HG02798 (cell line): ENCODE measurements at regions not wholly inside any gene's neighbourhood (a gene's known extent, or its start where the extent isn't known, plus 50 kb on each side); places are given as distances from the start of the nearest gene placed in this dataset.
"Not testable (repeated sequence)": the region's sequence is repeated elsewhere in the genome, so short reads cannot be mapped to it uniquely, and the experiment has no call there.

Experiments used
- ATAC-seq: cut with Tn5 transposase; IDR thresholded peaks from one replicate; pipeline ENCODE4 v1.9.1; 2021; ENCODE audit warnings: mild to moderate bottlenecking; ENCODE audit not compliant: unreplicated experiment, poor library complexity

DNA sequence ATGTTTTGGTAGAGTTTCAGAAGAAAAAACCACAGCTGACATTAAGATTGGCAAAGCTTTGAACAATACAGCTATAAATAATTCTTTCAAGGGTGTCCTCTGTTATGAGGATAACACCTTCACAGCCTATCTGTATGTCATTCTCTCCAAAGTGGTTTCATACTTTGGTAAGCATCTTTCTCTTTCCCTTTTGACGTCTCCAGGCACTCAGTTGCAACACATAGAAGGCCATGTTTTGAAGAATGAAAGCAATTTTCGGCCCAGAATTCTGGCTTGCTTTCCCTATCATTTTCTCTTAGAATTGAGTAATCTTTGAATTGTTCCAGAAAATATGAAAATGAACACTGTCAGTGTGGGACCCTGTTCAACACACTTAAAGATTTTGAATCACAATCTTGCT is 200.0 kb upstream of the CBLB start:
- ATAC-seq = peak; percentile 86

DNA sequence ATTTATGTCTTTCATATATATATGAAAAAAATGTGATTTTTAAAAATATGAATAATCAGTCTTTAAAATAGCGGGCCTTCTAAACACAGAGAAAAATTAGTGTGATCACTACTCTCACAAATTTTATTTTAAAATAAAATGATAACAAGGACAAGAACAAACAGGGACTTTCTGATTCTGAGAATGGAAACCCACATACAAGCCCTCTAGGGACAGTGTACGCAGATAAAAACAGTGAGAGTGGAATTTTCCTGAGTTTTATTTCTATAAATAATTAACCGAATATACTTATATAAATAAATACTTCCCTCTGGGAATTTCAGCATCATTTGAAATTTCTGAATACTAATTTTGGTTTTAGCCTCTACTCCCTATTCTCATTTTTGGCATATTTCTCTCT is 201.4 kb upstream of the CBLB start:
- ATAC-seq = no peak

DNA sequence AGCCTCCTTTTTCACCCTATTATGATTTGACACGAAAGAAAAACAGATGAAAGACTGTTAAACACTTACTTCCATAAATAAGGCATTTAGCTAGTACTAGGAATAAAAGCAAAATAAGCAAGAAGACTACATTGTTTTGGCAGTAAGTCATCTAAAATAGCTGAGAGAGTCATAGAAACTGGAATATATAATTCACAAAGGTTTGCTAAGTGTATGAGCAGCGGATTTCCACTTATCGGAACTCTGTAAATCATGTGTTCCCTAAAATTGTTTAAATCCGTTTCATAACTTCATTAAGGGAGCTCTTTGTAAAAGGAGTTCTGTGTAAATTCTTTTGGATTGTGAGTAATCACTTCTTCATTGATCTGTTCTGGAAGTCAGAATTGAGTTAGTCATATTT is 202.5 kb upstream of the CBLB start:
- no peak for ATAC-seq

DNA sequence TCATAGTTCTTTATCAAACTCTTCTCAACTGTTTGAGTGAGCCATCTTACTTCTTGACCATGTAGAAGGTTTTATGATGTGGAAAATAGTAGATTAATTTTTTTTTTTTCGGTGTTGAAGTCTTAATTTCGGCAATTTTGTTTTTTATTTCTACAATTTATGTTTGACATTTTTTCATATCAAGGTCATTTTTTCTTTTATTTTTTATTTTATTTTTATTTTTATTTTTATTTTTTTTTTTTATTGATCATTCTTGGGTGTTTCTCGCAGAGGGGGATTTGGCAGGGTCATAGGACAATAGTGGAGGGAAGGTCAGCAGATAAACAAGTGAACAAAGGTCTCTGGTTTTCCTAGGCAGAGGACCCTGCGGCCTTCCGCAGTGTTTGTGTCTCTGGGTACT is 203.8 kb upstream of the CBLB start:
- ATAC-seq = not testable (repeated sequence)

DNA sequence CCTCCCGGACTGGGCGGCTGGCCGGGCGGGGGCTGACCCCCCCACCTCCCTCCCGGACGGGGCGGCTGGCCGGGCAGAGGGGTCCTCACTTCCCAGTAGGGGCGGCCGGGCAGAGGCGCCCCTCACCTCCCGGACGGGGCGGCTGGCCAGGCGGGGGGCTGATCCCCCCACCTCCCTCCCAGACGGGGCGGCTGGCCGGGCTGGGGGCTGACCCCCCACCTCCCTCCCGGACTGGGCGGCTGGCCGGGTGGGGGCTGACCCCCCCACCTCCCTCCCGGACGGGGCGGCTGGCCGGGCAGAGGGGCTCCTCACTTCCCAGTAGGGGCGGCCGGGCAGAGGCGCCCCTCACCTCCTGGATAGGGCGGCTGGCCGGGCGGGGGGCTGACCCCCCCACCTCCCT is 205.0 kb upstream of the CBLB start:
- ATAC-seq = not testable (repeated sequence)

DNA sequence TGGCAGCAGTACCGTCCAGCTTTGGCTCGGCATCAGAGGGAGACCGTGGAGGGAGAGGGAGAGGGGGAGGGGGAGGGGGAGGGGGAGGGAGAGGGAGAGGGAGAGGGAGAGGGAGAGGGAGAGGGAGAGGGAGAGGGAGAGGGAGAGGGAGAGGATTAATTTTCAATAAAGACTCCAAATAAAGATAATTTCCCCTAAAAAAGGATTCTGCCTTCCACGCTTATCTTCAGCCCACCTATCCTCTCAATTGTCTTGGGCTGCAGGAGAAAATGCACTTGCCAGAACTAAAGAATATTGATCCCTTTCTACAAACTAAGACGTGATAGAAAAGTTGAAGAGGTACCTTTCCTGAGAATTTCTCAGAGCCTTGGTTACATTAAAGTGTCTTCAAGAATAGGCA is 206.9 kb upstream of the CBLB start:
- ATAC-seq = not testable (repeated sequence)

DNA sequence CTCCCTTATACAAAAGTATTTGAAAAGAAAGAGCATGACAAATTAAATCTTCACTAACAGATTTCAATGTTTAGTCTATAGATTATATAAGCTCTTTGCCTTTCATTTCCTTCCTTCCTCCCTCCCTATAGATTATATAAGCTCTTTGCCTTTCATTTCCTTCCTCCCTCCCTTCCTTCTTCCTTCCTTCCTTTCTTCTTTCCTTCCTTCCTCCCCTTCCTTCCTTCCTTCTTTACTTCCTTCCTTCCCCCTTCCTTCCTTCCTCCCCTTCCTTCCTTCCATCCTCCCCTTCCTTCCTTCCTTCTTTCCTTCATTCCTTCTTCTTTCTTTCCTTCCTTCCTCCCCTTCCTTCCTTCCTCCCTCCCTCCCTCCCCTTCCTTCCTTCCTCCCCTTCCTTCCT is 209.8 kb upstream of the CBLB start:
- no peak for ATAC-seq

DNA sequence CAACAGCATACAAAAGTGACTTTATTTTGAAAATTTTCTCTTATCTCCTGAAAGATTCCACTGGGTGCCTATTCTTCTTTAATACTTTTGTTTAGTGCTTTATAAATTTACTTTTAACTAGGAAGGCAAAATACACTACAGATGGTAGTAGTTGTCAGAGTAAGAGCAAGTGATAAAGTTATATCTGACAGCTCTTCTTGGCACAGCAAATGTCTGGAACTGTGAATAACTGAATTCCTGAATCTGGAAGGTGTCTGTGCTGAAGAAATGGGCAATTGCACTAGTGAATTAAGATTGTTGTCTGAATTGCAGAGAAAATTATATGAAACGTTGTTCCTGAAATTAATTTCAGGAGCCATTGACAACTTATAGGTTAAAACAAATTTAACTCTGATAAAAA is 213.8 kb upstream of the CBLB start:
- ATAC-seq = no peak

DNA sequence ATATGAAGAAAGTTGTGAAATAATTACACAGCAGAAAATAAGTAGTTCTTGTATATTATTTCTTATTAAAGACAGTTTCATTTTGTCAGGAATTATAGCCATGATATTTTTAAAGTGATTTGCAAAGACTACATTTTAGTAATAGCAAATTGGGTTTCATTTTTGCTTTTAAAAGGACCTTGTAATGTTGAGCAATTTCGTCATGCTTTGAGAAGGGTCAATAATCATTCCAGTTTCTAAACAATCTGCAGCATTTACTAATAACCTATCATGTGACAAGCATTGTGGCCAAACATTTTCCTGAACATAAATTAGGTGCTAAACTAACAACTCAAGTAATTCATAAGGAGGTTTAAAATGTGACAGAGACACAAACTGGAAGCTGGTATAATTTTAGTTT is 214.4 kb upstream of the CBLB start:
- ATAC-seq = peak; percentile 50

DNA sequence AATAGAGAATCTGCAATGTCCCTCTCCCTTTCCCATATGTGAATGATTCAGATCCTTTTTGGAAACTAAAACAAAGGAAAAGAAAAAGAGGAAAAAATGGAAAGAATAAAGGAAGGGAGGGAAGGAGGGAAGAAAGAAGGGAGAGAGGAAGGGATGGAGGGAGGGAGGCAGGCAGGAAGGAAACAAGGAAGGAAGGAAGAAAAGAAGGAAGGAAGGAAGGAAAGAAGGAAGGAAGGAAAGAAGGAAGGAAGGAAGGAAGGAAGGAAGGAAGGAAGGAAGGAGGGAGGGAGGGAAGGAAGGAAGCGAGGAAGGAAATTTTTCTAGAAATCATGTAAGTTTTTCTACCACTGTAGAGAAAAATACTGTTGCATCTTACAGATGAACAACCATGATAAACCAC is 215.0 kb upstream of the CBLB start:
- ATAC-seq = no peak

DNA sequence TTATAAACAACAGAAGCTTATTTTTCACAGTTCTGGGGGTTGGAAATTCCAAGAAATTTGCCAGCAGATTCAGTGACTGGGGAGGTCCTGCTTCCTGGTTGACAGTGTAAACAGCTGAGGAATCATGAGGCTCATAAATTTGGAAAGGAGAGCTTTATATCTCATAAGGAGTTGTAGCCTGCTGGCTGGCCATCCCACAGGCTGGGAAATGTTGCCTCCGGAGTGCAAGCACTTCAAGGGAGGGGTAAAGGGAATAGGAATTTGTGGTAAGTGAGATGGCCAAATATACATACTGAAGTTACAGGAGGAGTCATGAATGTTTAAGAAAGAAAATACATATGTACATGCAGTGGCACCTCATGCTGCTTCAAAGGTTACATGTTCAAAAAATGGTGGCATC is 217.2 kb upstream of the CBLB start:
- ATAC-seq = no peak

DNA sequence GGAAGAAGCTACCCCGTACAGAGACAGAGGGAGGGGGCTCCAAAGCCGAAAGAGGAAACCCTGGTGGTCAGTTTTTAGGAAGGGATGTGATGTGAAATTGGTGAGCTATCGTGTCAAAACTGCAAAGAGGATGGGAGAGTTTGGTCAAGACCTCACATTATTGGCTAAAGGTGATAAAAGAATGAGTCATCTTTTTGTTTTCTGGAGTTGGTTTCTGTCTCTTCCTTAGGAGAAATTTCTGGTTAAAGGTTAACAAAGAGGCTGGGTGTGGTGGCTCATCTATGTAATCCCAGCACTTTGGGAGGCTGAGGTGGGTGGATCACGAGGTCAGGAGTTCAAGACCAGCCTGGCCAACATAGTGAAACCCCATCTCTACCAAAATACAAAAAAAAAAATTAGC is 217.8 kb upstream of the CBLB start:
- no peak for ATAC-seq

DNA sequence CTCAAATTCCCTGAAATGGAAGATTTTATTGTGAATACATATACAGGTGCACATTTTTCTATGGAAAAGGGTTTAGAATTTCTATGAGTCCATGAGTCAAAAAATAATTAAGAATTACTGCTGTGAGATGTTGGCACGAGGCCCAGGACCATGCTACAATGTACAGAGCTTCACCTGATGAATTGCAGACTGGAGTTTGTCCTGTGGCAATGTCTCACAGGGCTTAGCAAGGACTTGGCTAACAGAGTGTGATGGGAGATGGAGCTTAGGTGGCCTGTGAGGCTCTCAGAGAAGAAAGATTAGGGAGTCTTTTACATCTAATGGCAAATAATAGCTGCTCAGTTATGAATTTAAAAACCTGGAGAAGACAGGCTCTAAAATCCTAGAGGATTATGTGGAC is 219.5 kb upstream of the CBLB start:
- no peak for ATAC-seq

DNA sequence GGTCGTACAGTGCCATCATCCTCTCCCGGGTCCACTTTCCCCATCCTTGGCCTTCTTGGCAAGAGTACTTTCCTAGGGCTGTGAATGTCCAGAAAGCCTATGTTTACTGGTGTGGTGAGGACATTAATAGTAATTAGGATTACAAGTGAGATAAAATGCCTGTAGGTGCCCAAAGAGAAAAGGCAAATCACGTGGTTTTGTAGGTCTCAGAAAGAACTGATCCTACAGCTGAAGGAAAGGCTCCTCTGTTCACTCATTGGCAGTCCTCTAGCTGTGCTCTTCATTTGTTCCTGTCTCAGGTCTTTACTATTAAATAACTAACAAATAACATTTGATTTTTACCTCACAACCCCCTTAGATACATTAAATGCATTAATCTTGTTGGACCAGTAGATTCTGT is 220.1 kb upstream of the CBLB start:
- no peak for ATAC-seq

DNA sequence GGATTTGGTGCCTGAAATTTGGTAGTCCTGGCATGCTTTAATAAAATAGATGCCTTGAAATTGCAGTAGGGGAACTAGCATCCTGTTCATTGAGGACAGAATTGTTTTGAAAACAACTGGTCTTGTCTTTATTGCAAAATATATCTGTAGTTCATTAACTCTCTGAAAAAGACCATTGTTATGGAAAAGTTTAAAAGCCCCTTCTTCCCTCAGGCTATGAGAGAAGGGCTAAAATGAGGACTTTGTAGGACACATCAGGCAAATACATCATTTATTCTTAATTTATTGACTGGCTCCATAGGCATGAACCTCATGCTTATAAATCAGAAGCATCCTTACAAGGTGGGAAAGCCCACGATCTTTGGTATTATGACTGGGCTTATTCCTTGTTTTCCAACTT is 221.0 kb upstream of the CBLB start:
- ATAC-seq = no peak

DNA sequence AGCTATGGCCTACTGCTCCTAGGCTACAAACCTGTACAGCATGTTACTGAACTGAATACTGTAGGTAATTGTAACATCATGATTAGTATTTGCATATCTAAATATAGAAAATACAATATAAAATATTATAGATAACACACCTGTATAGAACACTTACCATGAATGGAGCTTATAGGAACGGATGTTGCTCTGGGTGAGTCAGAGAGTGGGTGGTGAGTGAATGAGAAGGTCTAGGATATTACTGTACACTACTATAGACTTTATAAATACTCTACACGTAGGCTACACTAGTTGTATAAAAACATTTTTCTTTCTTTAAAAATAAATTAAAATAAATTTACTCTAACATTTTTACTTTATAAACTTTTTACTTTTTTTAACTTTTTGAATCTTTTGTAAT is 224.0 kb upstream of the CBLB start:
- no peak for ATAC-seq

DNA sequence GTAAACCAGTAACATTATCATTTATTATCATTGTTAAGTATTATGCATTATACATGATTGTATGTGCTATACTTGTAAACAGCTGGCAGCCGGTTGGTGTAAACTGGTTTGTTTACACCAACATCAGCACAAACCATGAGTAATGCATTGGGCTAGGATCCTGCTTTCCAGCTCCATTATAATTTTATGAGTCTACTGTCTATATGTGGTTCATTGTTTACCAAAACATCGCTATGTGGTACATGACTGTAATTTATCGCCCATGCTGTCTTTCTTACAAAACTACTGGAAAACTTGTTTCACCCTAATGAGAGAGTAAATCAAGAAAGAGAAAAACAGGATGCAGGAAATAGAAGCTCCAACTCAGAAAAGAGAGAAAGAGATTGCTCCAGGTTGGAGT is 224.8 kb upstream of the CBLB start:
- no peak for ATAC-seq

DNA sequence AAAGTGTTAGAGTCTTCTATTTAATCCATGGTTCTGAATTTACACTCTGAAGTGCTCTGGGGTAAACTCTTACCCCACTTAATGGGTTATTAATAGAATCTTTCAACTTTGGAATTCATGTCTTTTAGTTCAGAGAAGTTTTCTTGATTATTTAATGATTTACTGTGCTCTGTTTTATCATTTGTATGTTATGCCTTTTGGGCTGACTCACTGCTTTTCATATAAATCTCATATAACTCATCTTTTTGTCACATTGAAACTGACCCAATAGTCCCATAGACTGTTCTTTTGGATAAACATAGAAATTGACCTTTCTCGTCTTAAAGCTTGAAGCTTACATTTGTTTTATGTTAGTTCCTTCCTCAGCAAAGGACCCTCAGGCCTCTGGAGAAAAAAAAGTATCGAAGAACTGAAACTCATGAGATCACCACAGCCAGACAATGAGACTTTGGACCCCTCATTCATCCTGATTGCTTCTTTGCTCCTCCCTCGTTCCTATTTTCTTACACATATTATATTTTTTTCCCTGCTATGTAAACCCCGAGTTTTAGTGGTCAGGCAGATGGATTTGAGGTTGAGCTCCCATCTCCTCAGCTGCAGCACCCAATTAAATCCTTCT is 229.1 kb upstream of the CBLB start:
- no peak for ATAC-seq

DNA sequence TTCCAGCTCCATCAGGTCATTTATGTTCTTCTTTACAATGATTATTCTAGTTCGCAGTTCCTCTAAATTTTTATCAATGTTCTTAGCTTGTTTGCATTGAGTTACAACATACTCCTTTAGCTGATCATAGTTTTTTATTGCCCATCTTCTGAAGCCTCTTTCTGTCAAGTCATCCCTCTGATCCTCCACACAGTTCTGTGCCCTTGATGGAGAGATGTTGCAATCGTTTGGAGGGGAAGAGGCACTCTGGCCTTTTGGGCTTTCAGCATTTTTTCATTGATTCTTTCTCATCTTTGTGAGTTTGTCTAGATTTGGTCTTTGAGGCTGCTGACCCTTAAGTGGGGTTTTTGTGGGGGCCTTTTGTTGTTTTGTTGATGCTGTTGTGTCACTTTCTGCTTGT is 234.6 kb upstream of the CBLB start:
- ATAC-seq = no peak

DNA sequence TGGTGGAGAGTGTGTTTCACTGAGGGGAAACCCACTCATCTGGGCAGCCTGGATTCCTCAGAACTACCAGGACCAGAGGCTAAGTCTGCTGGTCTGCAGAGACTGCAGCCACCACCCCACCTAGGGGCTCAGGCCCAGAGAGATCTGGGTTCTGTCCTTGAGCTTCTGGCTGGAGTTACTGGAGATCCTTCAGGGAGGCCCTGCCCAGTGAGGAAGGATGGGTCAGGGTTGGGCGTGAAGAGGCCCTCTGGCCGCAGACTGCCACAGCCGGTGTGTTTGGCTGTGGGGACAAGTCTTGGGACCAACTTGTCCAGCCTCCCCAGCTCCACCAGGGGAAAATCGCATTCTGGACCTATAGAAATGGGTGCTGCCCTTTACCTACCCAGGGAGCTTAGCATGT is 235.3 kb upstream of the CBLB start:
- no peak for ATAC-seq

DNA sequence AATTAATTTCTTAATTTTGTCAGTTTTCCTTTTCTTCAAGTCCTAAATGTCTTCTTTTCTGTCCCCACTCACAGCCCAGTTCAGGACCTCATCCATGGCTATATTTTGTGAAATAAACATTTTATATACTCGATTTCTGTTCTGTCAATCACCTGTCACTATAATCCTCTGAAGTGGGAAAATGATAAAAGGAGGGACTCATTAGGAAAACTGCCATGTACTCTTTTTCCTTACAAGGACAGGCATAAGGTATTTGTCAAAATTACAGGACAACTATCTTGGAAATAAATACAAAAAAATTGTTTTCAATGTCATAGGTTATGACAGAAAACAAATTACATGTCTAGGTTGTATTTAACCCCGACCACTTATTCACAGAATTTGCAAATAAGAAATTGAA is 240.1 kb upstream of the CBLB start:
- ATAC-seq = no peak

DNA sequence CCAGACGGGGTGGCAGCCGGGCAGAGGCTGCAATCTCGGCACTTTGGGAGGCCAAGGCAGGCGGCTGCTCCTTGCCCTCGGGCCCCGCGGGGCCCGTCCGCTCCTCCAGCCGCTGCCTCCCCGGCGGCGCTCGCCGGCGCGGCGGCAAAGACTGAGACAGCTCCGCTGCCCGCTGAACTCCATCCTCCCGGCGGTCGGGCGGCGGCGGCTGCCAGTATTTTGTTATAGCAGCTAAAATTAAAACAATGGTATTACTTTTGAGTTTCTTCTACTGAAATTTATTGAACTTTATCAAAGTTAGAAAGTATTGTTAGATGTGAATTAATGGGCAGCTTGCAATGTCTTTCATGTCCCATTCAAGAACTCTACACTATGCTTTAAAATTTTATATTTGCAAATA is 243.7 kb upstream of the CBLB start:
- ATAC-seq = not testable (repeated sequence)

DNA sequence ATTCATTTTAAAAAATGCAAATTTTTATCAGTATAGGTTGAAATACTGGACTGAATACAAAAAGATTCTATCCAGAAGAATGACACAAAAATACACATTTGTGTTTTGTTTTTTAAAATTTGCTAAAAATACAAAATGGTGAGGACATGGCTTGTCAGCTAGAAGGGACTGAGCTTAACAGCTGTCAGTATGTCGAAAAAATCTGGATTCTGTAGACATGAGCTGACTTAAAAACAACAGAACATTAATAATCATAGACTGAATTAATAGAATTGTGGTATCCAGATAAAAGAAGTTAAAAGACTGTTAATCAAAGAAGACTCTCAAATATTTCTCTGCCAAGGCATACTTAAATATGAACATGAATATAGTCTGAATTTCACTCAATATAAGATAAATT is 244.9 kb upstream of the CBLB start:
- no peak for ATAC-seq
